Stomach (tissue), 4 donors: ENCODE measurements at regions not wholly inside any gene's neighbourhood (a gene's known extent, or its start where the extent isn't known, plus 50 kb on each side); places are given as distances from the start of the nearest gene placed in this dataset.

Experiments
- CTCF ChIP-seq, 7 experiments: fragments of 450-650 bp in 4 of 7; fragments of 200-600 bp in 3 of 7; sonication (generic) in 3 of 7; IDR thresholded peaks; one replicate each; pipeline ENCODE4 v1.5.1; 2016 to 2019; ENCODE audit warnings: antibody characterized with exemption in 7 of 7, control low read depth in 2 of 7, mild to moderate bottlenecking in 1 of 7
- EP300 ChIP-seq: sonication (generic); formaldehyde crosslinking; IDR thresholded peaks from one replicate; pipeline ENCODE4 v1.6.1; 2017; ENCODE audit warnings: antibody characterized with exemption

- TF ChIP-seq CTCF (IDR thresholded peaks at IDR 0.05) (no peak), EP300 (no peak)
Observed at GRCh38 chr18:41732356-41732755, 222.7 kb upstream of the PIK3C3 start.
